GM18519 (cell line): ENCODE measurements at regions not wholly inside any gene's neighbourhood (a gene's known extent, or its start where the extent isn't known, plus 50 kb on each side); places are given as distances from the start of the nearest gene placed in this dataset.

Experiments
- ATAC-seq: cut with Tn5 transposase; IDR thresholded peaks from one replicate; pipeline ENCODE4 v1.9.1; 2021; ENCODE audit warnings: mild to moderate bottlenecking, moderate library complexity; ENCODE audit not compliant: unreplicated experiment, low FRiP score

GRCh38 chr4:79107014-79107413 lies 167.8 kb upstream of the PAQR3 start:
- no peak for ATAC-seq

DNA sequence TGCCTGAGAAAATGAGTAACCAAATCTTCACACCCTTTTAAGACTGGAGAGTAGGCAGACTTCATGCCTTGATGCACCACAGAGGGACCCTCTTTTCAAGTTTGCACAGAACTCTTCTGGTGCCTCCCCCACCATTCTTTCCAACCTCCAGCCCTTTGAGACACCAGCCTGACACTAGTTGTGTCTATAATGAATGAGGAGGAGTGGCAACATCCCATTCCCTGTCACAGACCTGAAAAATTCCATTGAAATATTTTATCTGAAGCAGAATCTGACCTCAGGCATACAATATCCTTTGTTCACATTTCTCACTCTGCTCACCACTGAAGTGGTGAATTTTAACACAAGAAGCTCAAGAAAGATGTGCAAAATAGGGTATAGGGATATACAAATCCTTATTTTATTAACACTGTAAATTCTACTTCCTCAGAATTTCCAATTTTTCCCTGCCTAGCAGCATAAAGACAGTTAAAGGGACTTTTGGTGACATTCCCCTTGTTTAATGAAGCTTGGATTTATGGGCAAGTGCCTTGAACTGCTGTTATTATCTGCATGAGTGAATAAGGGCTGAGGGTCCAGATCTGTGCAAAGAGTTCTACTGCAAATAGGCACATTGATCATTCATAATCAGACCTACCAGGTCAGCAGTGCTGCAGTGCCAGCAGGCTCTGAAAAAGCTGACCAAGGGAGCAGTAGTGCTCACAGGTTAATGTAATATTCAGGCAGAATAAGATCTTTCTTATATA lies 149.9 kb upstream of the PAQR3 start:
- no peak for ATAC-seq

DNA sequence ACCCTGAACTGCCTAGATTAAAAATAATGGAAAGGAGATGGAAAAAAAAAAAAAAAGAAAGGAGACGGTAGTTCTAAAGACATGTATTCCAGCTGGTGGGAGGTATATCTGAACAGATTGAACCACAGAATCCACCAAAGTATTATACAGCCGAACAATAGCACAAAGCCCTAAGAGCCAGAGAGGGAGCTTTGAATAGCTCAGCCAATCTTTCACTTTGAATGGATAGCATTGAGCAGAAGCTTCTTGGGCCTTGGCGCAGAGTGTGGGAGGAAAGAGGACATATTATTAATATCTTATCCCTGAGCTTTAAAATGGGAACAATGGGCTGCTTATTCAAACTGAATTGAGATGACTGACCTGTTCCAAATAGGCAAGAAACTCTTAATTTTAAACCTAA lies 147.8 kb upstream of the PAQR3 start:
- no peak for ATAC-seq

DNA sequence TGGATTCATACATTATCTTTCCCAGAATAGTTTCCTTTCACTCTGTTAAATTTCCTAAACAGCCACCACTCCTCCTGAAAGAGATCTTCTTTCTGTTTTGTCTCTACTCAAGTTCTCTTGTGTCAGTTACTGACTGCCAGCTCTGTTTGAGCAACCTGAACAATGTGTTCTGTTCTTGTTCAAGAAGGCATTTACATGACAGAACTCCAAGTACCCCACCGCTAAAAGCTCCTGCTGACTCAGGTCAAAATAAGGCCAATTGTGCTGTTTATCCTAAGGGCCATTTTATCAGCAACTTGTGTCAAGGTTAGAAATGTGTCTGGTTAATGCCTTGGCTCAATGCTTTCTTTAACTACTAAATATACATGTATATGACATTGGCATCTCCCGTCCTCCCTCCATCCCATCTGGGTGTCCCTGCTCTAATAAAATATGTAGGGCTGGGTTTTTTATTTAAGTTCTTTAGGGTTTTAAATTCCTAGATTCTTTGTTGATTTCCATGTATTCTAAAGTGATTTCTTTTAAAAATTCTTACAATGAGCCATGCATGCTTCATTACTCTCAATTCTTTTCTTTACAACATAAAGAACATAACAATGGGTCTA lies 144.3 kb upstream of the PAQR3 start:
- ATAC-seq: no peak

DNA sequence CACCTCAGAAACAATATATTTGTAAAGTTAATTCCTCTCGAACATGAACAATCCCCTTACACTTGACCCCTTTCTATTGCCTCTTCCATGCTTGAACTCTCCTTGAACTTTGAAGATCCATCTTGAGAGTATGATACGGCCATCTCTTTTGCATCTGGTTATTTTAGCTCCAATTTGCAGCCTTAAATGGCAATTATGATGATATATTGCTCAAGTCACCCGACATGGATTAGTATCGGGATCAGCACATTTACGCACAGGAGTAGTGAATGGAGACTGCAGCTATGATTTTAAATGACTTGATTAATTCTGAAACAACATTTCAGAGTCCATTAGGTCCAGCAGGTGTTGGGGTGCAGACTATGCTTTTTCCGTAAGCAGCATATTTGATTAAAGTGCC lies 143.8 kb upstream of the PAQR3 start:
- no peak for ATAC-seq

DNA sequence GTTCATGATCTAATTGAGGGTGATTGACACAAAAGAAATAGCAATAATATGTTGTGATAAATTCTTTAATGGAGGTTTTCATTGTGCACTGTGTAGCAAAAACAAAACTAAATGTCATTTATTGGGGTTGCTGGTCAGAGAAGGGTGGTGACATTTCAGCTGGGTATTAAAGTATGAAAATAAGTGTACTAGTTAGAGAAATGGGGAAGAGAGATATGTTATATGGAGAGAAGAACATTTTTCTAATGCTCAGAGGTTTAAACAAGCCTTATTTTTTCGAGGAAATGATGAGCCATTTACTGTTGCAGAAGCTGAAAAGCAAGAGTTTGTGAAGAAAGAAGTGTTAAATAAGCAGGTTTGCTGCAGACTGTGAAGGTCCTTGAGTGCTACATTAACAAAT lies 142.7 kb upstream of the PAQR3 start:
- ATAC-seq: no peak

DNA sequence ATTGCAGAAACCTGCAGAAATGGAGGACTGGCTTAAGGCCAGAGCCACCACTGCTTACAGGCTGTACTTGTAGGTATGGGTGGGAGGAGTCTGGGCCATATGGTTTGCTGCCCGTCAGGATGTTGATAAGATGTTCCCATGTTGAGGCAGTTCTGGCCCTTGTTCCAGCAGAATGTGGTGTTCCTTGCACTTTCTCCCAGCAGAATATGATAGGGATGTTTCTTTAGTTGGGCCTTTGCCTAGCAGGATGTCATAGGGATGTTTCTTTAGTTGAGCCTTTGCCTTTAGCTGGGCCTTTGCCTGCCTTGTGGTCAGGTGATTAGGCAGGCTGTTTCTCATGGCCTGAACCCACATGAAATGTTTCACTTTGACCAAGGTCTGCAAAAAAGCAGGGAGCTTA lies 139.1 kb upstream of the PAQR3 start:
- no peak for ATAC-seq

- no peak for ATAC-seq
Measured at GRCh38 chr4:79074040-79074439, 134.8 kb upstream of the PAQR3 start.

DNA sequence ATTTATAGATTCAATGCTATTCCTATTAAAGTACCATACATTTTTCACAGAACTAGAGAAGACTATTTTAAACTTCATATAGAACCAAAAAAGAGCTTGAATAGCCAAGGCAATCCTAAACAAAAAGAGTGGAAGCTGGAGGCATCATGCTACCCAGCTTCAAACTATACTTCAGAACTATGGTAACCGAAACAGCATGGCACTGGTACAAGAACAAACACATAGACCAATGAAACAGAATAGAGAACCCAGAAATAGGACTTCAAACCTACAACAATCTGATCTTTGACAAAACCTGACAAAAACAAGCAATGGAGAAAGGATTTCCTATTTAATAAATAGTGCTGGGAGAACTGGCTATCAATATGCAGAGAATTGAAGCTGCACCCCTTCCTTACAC lies 134.2 kb upstream of the PAQR3 start:
- no peak for ATAC-seq

- no peak for ATAC-seq
Measured at GRCh38 chr4:79065262-79065661, 126.0 kb upstream of the PAQR3 start.

DNA sequence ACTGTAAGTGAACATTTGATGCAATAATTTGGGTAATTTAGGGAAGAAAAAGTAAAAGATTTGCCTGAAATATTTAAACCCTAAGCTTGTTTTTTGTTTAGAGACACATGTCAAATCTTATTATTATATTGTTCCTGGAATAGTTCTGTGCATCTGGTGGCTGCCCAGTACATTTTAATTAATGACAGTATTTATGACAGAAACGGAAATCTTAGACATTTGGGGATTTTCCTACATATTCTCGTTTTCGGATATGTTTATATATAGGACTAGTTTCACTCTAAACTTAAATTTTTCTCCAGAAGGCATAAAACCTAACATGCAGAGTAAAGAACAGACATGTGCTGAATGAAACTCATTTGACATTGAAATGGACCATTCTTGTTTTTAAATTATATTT lies 125.6 kb upstream of the PAQR3 start:
- ATAC-seq: no peak

GRCh38 chr4:79059631-79060399 lies 120.6 kb upstream of the PAQR3 start:
- ATAC-seq: no peak

GRCh38 chr4:79057772-79058171 lies 118.5 kb upstream of the PAQR3 start:
- no peak for ATAC-seq

GRCh38 chr4:79053754-79054153 lies 114.5 kb upstream of the PAQR3 start:
- ATAC-seq: no peak

DNA sequence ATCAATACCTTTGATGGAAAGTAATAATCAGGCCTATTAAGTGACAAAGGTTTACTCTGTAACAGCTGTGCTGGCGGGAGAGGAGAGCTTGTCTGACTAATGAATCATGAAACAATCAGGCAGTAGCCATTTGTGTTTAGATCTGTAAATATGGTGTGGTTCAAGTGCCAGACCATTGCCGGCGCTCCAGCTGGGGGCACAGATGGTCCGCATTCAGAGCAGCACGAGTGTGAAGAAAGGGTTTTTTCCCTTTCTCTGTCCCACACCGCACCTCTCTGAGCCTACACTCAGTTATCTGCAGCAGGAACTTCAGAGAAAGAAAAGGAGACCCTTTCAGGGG lies 111.3 kb upstream of the PAQR3 start:
- no peak for ATAC-seq

DNA sequence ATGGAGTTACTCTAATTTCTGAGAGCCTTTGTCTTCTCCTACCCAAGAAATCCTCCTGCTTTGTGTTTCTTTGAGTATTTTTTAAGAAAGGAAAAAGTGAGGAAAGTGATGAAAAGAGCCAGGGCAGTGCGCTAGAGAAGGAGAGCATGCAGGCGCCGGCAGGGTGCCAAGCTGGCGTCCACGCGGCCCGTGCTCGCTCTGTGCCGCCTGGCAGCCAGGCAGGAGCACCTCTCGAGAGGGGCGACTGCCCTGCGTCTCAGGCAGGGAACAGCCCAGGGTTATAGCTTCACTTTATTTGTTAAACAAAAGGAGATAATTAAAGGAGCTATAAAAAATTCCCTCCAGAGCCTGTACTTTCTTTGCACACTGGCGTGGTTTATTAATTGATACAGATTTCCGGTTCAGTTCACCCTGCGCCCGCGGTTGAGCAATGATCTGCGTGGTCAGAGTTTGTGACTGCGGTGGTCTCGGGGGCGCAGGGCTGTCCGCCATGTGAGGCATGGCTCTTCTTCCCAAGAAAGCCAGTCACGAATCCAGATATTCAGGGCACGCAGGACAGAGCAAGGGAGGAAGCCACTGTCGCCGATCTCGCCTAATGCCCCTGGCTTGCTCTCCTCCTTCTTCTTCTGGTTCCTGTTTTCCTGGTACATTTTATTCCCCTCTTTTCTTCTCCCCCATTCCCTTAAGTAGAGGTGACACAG lies 110.8 kb upstream of the PAQR3 start:
- no peak for ATAC-seq

DNA sequence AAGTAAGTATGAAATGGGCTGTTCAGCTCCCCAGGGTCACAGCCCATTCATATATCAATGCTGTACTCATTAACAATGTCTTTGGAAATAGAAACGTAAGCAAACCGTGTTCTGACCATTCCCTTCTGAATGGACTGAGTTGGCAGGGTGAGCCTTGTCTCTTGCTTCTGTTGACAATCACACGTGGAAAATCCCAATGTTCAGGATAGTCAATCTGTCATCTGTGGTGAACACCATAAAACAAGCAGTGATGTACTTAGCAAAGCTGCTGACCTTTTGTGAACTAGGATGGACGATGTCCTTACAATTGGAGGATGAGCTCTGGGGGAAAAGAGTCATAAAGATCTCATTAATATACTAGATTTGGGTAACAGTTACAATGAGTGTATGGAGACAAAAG lies 109.6 kb upstream of the PAQR3 start:
- no peak for ATAC-seq

- no peak for ATAC-seq
Measured at GRCh38 chr4:79047316-79047715, 108.1 kb upstream of the PAQR3 start.

DNA sequence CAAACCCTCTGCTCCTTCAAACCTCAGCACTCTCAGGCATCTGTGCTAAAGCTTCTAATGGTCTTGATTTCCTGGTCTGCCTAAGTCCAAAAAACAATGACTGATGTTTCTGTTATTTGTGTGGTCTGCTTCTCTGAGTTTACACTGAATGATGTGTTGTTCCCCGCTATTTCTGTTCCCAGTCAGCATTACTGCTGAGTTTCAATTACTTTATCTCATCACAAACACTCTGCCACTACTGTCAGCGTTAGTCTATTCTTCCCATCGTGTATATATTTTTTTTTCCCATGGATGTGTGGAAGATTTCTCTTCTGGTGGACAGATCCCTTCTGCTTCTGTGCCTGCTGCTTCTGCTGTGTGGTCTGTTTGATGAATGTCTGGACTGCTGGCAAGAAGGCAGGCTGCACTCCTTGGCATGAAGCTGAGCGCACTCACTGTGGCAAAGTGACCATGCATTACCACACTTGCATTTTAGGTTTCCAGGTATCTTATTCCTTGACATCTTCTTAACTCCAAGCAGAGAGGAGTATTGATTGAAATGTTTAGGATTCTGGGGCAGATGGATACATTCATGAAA lies 106.9 kb upstream of the PAQR3 start:
- ATAC-seq: no peak

DNA sequence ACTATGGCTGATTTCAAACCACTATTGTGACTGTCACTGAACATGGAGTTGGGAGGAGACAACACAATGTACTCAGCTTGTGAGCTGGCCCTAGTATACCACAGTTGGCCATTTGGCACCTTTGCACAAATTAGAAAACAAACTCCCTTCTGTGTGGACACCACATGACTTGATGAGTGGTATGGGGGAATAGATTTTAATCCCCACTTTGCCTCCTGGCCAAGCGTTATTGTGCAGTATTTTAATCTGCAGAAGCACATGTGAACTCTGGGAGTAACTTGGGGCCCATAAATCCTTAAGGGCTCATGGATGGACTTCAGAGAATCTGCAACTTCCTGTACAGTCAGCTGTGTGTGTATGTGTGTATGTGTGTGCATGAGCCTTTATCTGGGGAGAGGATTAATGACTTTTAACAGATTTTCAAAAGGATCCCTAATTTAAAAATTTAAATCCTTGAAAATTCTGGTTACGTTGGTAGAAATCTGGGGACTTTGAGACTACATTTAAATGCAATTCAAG lies 105.0 kb upstream of the PAQR3 start:
- ATAC-seq: no peak

GRCh38 chr4:79043138-79043537 lies 103.9 kb upstream of the PAQR3 start:
- no peak for ATAC-seq
